ENCODE measurements at regions not wholly inside any gene's neighbourhood (a gene's known extent, or its start where the extent isn't known, plus 50 kb on each side); places are given as distances from the start of the nearest gene placed in this dataset.

DNA sequence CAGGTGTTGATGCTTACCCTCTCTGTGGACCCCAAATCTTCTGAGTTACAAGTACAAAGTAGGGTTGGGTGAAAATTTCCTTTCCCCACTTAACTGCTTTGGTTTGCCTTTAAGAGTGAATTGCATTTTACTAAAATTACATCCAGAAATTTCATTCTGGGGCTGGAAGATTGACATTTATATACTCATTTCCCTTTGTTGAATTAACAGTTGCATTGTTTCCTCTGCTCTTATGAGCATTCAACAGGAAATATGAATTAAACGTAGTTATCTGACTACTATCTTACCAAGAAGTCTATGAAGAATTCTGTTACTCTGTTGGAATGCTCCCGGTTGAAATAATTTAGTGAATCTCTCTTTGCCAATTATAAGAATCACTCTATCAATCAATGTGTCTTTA, 1231.1 kb upstream of the NXPH2 start:
- WGBS (ENCODE audit: insufficient coverage, low coverage, missing lambda C conversion rate): 4% methylated on average over 2 of the region's 2 CpGs
- H3K79me2 ChIP-seq (ENCODE audit: control insufficient read depth, insufficient read depth, low read length): no peaks in the 10 kb centered on the region
- H4K20me1 ChIP-seq (replicated peaks; ENCODE audit: control insufficient read depth, insufficient read depth, low read length): no peaks in the 10 kb centered on the region
- H3K9me1 ChIP-seq (ENCODE audit: control insufficient read depth, insufficient read depth, low read length): no peaks in the 10 kb centered on the region
- FAIRE-seq (no peak), DNase-seq (ENCODE audit: extremely low read depth in 1 of 4, low spot score in 3 of 4) (no peak), ATAC-seq (no peak)
- no peak overlapping the region for H3K4me3 ChIP-seq
- no peaks in the 10 kb centered on the region for H3K27me3 ChIP-seq (ENCODE audit: control insufficient read depth in 2 of 2, insufficient read depth in 2 of 2, low read length in 2 of 2)
- no peaks in the 10 kb centered on the region for H3K4me1 ChIP-seq (replicated peaks in 1 of 2; ENCODE audit: control insufficient read depth in 2 of 2, insufficient read depth in 2 of 2, low read length in 2 of 2)
- BruUV-seq (replicated peaks): no TSS peak
- intact Hi-C loops (cut with micrococcal nuclease) (no loop called here), in situ Hi-C loops (cut with MboI) (no loop called here)
- CTCF ChIA-PET (ENCODE audit: low intra/inter-chr PET ratio): no interaction called here
- H2AFZ ChIP-seq (ENCODE audit: low read depth, low read length): no peak overlapping the region
- TF ChIP-seq, protein P1, sequence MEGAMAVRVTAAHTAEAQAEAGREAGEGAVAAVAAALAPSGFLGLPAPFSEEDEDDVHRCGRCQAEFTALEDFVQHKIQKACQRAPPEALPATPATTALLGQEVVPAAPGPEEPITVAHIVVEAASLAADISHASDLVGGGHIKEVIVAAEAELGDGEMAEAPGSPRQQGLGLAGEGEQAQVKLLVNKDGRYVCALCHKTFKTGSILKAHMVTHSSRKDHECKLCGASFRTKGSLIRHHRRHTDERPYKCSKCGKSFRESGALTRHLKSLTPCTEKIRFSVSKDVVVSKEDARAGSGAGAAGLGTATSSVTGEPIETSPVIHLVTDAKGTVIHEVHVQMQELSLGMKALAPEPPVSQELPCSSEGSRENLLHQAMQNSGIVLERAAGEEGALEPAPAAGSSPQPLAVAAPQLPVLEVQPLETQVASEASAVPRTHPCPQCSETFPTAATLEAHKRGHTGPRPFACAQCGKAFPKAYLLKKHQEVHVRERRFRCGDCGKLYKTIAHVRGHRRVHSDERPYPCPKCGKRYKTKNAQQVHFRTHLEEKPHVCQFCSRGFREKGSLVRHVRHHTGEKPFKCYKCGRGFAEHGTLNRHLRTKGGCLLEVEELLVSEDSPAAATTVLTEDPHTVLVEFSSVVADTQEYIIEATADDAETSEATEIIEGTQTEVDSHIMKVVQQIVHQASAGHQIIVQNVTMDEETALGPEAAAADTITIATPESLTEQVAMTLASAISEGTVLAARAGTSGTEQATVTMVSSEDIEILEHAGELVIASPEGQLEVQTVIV (CRISPR knock-in tag; IDR thresholded peaks at IDR 0.05; ENCODE audit: borderline replicate concordance): no peak
- TF ChIP-seq ZNF717 (CRISPR knock-in tag; IDR thresholded peaks at IDR 0.05): no peak
- H3K9ac ChIP-seq (ENCODE audit: insufficient read depth in 1 of 2, low read depth in 2 of 2, low read length in 2 of 2): no peak overlapping the region
- H3K36me3 ChIP-seq (ENCODE audit: control insufficient read depth, insufficient read depth, low read length): no peaks in the 10 kb centered on the region
- POLR2A ChIA-PET: no interaction called here
- no peaks in the 10 kb centered on the region for H3K9me3 ChIP-seq (replicated peaks; ENCODE audit: control insufficient read depth, insufficient read depth, low read depth, low read length)
- no peak overlapping the region for H3K4me2 ChIP-seq (ENCODE audit: insufficient read depth, low read length)
- H3K27ac ChIP-seq (ENCODE audit: extremely low read depth, low read depth, low read length): no peak overlapping the region

DNA sequence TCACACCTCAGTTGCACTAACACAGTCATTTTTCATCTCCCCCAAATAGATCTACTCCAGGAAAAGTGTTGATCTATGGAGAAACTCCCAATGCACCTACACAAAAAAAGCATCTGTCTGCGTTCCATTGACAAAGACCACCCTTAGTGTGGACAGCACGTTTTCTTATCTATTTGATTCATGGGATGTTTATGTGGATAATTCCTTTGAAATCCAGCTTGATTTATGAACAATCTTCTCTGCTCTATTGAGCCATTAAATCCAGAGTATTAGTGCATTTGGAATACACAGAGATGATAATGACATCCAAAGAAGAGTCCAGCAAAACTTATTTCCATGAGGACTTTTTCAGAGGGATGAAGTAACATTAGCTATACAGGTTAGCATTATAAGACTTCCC, 1221.9 kb upstream of the NXPH2 start:
- no peak for ATAC-seq

More for the DNA sequence above, 1221.9 kb upstream of the NXPH2 start:
- no peak overlapping the region for H3K4me2 ChIP-seq (ENCODE audit: insufficient read depth, low read length)
- DNase-seq (ENCODE audit: extremely low read depth in 1 of 4, low spot score in 3 of 4) (no peak), FAIRE-seq (no peak)
- no TSS peak for BruUV-seq (replicated peaks)
- H4K20me1 ChIP-seq (replicated peaks; ENCODE audit: control insufficient read depth, insufficient read depth, low read length): no peaks in the 10 kb centered on the region
- no peaks in the 10 kb centered on the region for H3K27me3 ChIP-seq (ENCODE audit: control insufficient read depth in 2 of 2, insufficient read depth in 2 of 2, low read length in 2 of 2)
- H3K9me3 ChIP-seq (replicated peaks; ENCODE audit: control insufficient read depth, insufficient read depth, low read depth, low read length): no peaks in the 10 kb centered on the region
- H3K36me3 ChIP-seq (ENCODE audit: control insufficient read depth, insufficient read depth, low read length): no peaks in the 10 kb centered on the region
- H3K27ac ChIP-seq (ENCODE audit: extremely low read depth, low read depth, low read length): no peak overlapping the region
- no peak overlapping the region for H3K9ac ChIP-seq (ENCODE audit: insufficient read depth in 1 of 2, low read depth in 2 of 2, low read length in 2 of 2)
- ChIA-PET CTCF (ENCODE audit: low intra/inter-chr PET ratio) (no interaction called here), POLR2A (no interaction called here)
- no peak overlapping the region for H3K4me3 ChIP-seq
- no peak for TF ChIP-seq ZNF324 (CRISPR knock-in tag; IDR thresholded peaks at IDR 0.05)
- no peak for TF ChIP-seq NFE2L1 (tag; IDR thresholded peaks at IDR 0.05; ENCODE audit: borderline replicate concordance, low read depth)
- TF ChIP-seq ZC3H4 (CRISPR knock-in tag; IDR thresholded peaks at IDR 0.05; ENCODE audit: borderline replicate concordance): no peak
- no peak for TF ChIP-seq MBD2 (IDR thresholded peaks at IDR 0.05; ENCODE audit: borderline replicate concordance, low read depth)
- TF ChIP-seq KAT8 (IDR thresholded peaks at IDR 0.05; ENCODE audit: low read depth): no peak
- TF ChIP-seq ZNF253 (CRISPR knock-in tag; conservative IDR thresholded peaks at IDR 0.05): no peak
- TF ChIP-seq XRCC5 (IDR thresholded peaks at IDR 0.05; ENCODE audit: low read depth, low read length): no peak
- 0% methylated on average over 2 of the region's 2 CpGs for WGBS (ENCODE audit: insufficient coverage, low coverage, missing lambda C conversion rate)
- no peaks in the 10 kb centered on the region for H3K79me2 ChIP-seq (ENCODE audit: control insufficient read depth, insufficient read depth, low read length)
- H3K4me1 ChIP-seq (replicated peaks in 1 of 2; ENCODE audit: control insufficient read depth in 2 of 2, insufficient read depth in 2 of 2, low read length in 2 of 2): no peaks in the 10 kb centered on the region
- no peak overlapping the region for H2AFZ ChIP-seq (ENCODE audit: low read depth, low read length)
- H3K9me1 ChIP-seq (ENCODE audit: control insufficient read depth, insufficient read depth, low read length): no peaks in the 10 kb centered on the region
- in situ Hi-C loops (cut with MboI) (no loop called here), intact Hi-C loops (cut with micrococcal nuclease) (no loop called here)
